NCI-H1092 treated with DMSO at 0.1 percent for 48 hours (cell line): ENCODE measurements at regions not wholly inside any gene's neighbourhood (a gene's known extent, or its start where the extent isn't known, plus 50 kb on each side); places are given as distances from the start of the nearest gene placed in this dataset.
"Not testable (repeated sequence)": the region's sequence is repeated elsewhere in the genome, so short reads cannot be mapped to it uniquely, and the experiment has no call there.

Source experiments
- DNase-seq: peaks from one replicate; lab custom pipeline; 2025; lab: John Stamatoyannopoulos, UW

GRCh38 chr6:6978731-6979130 lies 129.0 kb upstream of the RREB1 start:
- DNase-seq: no peak

- no peak for DNase-seq
Observed at GRCh38 chr6:6980999-6981597, 126.7 kb upstream of the RREB1 start.

GRCh38 chr6:6981681-6982322 lies 126.0 kb upstream of the RREB1 start:
- no peak for DNase-seq

- no peak for DNase-seq
Observed at GRCh38 chr6:6982663-6983062, 125.1 kb upstream of the RREB1 start.

GRCh38 chr6:6984585-6985366 lies 123.0 kb upstream of the RREB1 start:
- no peak for DNase-seq

- DNase-seq: no peak
Observed at GRCh38 chr6:6986344-6986743, 121.4 kb upstream of the RREB1 start.

GRCh38 chr6:6987749-6988148 lies 120.0 kb upstream of the RREB1 start:
- no peak for DNase-seq

- DNase-seq: not testable (repeated sequence)
Observed at GRCh38 chr6:6990059-6990458, 117.7 kb upstream of the RREB1 start.

GRCh38 chr6:6993503-6994237 lies 114.1 kb upstream of the RREB1 start:
- no peak for DNase-seq

- DNase-seq: no peak
Observed at GRCh38 chr6:6994796-6995195, 113.0 kb upstream of the RREB1 start.

GRCh38 chr6:6995328-6995727 lies 112.4 kb upstream of the RREB1 start:
- no peak for DNase-seq

GRCh38 chr6:6996124-6996523 lies 111.6 kb upstream of the RREB1 start:
- no peak for DNase-seq

GRCh38 chr6:6997263-6998193 lies 110.2 kb upstream of the RREB1 start:
- DNase-seq: no peak

- no peak for DNase-seq
Observed at GRCh38 chr6:6998194-6998569, 109.6 kb upstream of the RREB1 start.

GRCh38 chr6:7000825-7001777 lies 106.7 kb upstream of the RREB1 start:
- no peak for DNase-seq

- DNase-seq: no peak
Observed at GRCh38 chr6:7003041-7003440, 104.7 kb upstream of the RREB1 start.

- DNase-seq: no peak
Observed at GRCh38 chr6:7004581-7005297, 103.0 kb upstream of the RREB1 start.

GRCh38 chr6:7006515-7007191 lies 101.1 kb upstream of the RREB1 start:
- no peak for DNase-seq

- no peak for DNase-seq
Observed at GRCh38 chr6:7008451-7008988, 99.2 kb upstream of the RREB1 start.
